ENCODE measurements at regions not wholly inside any gene's neighbourhood (a gene's known extent, or its start where the extent isn't known, plus 50 kb on each side); places are given as distances from the start of the nearest gene placed in this dataset.

- no peaks in the 10 kb centered on the region for H4K20me1 ChIP-seq (ENCODE audit: insufficient read depth, low read length)
- H3K9me3 ChIP-seq (replicated peaks; ENCODE audit: insufficient read depth, low read length) = no peaks in the 10 kb centered on the region
- H3K4me1 ChIP-seq (ENCODE audit: low read length) = no peaks in the 10 kb centered on the region
- no peaks in the 10 kb centered on the region for H3K9me2 ChIP-seq (replicated peaks; ENCODE audit: insufficient read depth, low read length)
- DNase-seq = no peak
- no peaks in the 10 kb centered on the region for H3K79me2 ChIP-seq (ENCODE audit: low read length)
- no peaks in the 10 kb centered on the region for H3F3A ChIP-seq (ENCODE audit: insufficient read depth, low read length)
- no peaks in the 10 kb centered on the region for H3K36me3 ChIP-seq (replicated peaks; ENCODE audit: insufficient read depth, low read length)
- no peak overlapping the region for H3K4me2 ChIP-seq (ENCODE audit: low read depth, low read length)
- no peak overlapping the region for H2AFZ ChIP-seq (ENCODE audit: low read length)
- TF ChIP-seq EZH2 (optimal IDR thresholded peaks at IDR 0.05; ENCODE audit: low read depth, low read length) (no peak), EZH2phosphoT487 (IDR thresholded peaks at IDR 0.05; ENCODE audit: low read length) (no peak), CTCF (IDR thresholded peaks at IDR 0.05; ENCODE audit: low read length) (no peak)
- no peak overlapping the region for H3K4me3 ChIP-seq (ENCODE audit: low read length)
- no peaks in the 10 kb centered on the region for H3K27me3 ChIP-seq (replicated peaks; ENCODE audit: insufficient read depth, low read length)
- H3K27ac ChIP-seq (ENCODE audit: low read length) = no peak overlapping the region
- H3K9ac ChIP-seq (ENCODE audit: low read length) = no peak overlapping the region
These were observed 280.4 kb downstream of the AEBP2 start for GRCh38 chr12:19719672-19720071.

GRCh38 chr12:19726122-19726521 is 286.8 kb downstream of the AEBP2 start:
- Histone ChIP-seq H3K4me3 (ENCODE audit: low read length) (no peak overlapping the region), H3K27me3 (replicated peaks; ENCODE audit: insufficient read depth, low read length) (no peaks in the 10 kb centered on the region), H3K9me3 (replicated peaks; ENCODE audit: insufficient read depth, low read length) (no peaks in the 10 kb centered on the region), H3F3A (ENCODE audit: insufficient read depth, low read length) (no peaks in the 10 kb centered on the region), H3K9me2 (replicated peaks; ENCODE audit: insufficient read depth, low read length) (no peaks in the 10 kb centered on the region), H3K9ac (ENCODE audit: low read length) (no peak overlapping the region), H4K20me1 (ENCODE audit: insufficient read depth, low read length) (no peaks in the 10 kb centered on the region), H3K36me3 (replicated peaks; ENCODE audit: insufficient read depth, low read length) (no peaks in the 10 kb centered on the region), H3K79me2 (ENCODE audit: low read length) (no peaks in the 10 kb centered on the region), H3K4me2 (ENCODE audit: low read depth, low read length) (no peak overlapping the region), H3K27ac (ENCODE audit: low read length) (no peak overlapping the region), H3K4me1 (ENCODE audit: low read length) (no peaks in the 10 kb centered on the region), H2AFZ (ENCODE audit: low read length) (no peak overlapping the region)
- DNase-seq = no peak
- TF ChIP-seq EZH2phosphoT487 (IDR thresholded peaks at IDR 0.05; ENCODE audit: low read length) (no peak), EZH2 (optimal IDR thresholded peaks at IDR 0.05; ENCODE audit: low read depth, low read length) (no peak), CTCF (IDR thresholded peaks at IDR 0.05; ENCODE audit: low read length) (no peak)

- no peak overlapping the region for H3K4me3 ChIP-seq (ENCODE audit: low read length)
- H3K27ac ChIP-seq (ENCODE audit: low read length) = no peak overlapping the region
- H3K4me1 ChIP-seq (ENCODE audit: low read length) = no peaks in the 10 kb centered on the region
- no peaks in the 10 kb centered on the region for H3K27me3 ChIP-seq (replicated peaks; ENCODE audit: insufficient read depth, low read length)
- H2AFZ ChIP-seq (ENCODE audit: low read length) = no peak overlapping the region
- H3K79me2 ChIP-seq (ENCODE audit: low read length) = no peaks in the 10 kb centered on the region
- TF ChIP-seq EZH2phosphoT487 (IDR thresholded peaks at IDR 0.05; ENCODE audit: low read length) = no peak
- TF ChIP-seq CTCF (IDR thresholded peaks at IDR 0.05; ENCODE audit: low read length) = no peak
- no peak for TF ChIP-seq EZH2 (optimal IDR thresholded peaks at IDR 0.05; ENCODE audit: low read depth, low read length)
- no peaks in the 10 kb centered on the region for H4K20me1 ChIP-seq (ENCODE audit: insufficient read depth, low read length)
- H3K36me3 ChIP-seq (replicated peaks; ENCODE audit: insufficient read depth, low read length) = no peaks in the 10 kb centered on the region
- H3F3A ChIP-seq (ENCODE audit: insufficient read depth, low read length) = no peaks in the 10 kb centered on the region
- H3K4me2 ChIP-seq (ENCODE audit: low read depth, low read length) = no peak overlapping the region
- no peaks in the 10 kb centered on the region for H3K9me2 ChIP-seq (replicated peaks; ENCODE audit: insufficient read depth, low read length)
- no peaks in the 10 kb centered on the region for H3K9me3 ChIP-seq (replicated peaks; ENCODE audit: insufficient read depth, low read length)
- no peak for DNase-seq
- no peak overlapping the region for H3K9ac ChIP-seq (ENCODE audit: low read length)
These were observed 287.3 kb downstream of the AEBP2 start for GRCh38 chr12:19726592-19726991.
